Nephron progenitor cell (in vitro differentiated cells): ENCODE measurements at regions not wholly inside any gene's neighbourhood (a gene's known extent, or its start where the extent isn't known, plus 50 kb on each side); places are given as distances from the start of the nearest gene placed in this dataset.
A peak's percentile ranks its signal among the peaks of the same experiment; 100 is the strongest.

Experiments
- DNase-seq: peaks from one replicate; pipeline ENCODE4 v3.0.0; 2021
- H3K27ac Mint-ChIP-seq: 2 replicates; pipeline ENCODE4 v1.8.0; 2021; ENCODE audit warnings: mild to moderate bottlenecking, moderate library complexity, mixed read lengths
- H3K27me3 Mint-ChIP-seq: 2 replicates; pipeline ENCODE4 v1.8.0; 2021; ENCODE audit warnings: mild to moderate bottlenecking, low read depth, mixed read lengths; ENCODE audit not compliant: poor library complexity
- H3K36me3 Mint-ChIP-seq: 2 replicates; pipeline ENCODE4 v1.8.0; 2021; ENCODE audit warnings: low read depth, mixed read lengths
- H3K4me1 Mint-ChIP-seq: 2 replicates; pipeline ENCODE4 v1.8.0; 2021; ENCODE audit warnings: mixed read lengths
- H3K4me3 Mint-ChIP-seq: 2 replicates; pipeline ENCODE4 v1.8.0; 2021; ENCODE audit warnings: mild to moderate bottlenecking, moderate library complexity, mixed read lengths
- H3K9me3 Mint-ChIP-seq: 2 replicates; pipeline ENCODE4 v1.8.0; 2021; ENCODE audit warnings: mild to moderate bottlenecking, moderate library complexity, mixed read lengths
- CTCF ChIP-seq: fragments of 200-600 bp; sonication (generic); IDR thresholded peaks from 2 replicates; pipeline ENCODE4 v1.5.0; 2021; ENCODE audit warnings: antibody characterized with exemption

DNA sequence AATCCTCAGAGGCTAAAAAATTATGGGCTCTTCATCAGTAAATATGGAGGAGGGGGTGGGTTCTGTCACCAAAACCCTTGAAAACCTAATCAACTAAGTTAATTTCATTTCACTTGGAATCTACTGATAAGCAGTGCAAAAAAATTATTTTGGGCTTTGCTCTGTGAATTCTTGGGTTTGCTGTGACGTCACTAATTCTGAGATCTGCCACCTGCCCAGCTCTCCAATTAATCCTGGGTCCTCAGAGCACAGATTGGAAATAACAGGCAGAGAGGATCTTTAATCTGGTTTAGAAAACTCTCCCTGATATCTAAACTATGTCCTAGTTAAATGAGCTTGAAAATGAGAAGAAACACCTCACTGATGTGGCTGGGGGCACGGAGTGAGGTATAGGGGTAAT, 903.2 kb downstream of the AACS start:
- DNase-seq = no peak
- no peak for TF ChIP-seq CTCF
- H3K4me3 Mint-ChIP-seq = no peak overlapping the region
- H3K27ac Mint-ChIP-seq = no peak overlapping the region
- no peaks in the 10 kb centered on the region for H3K36me3 Mint-ChIP-seq
- H3K4me1 Mint-ChIP-seq = no peaks in the 10 kb centered on the region
- no peaks in the 10 kb centered on the region for H3K9me3 Mint-ChIP-seq
- H3K27me3 Mint-ChIP-seq = peaks cover 25% of the 10 kb centered on the region

DNA sequence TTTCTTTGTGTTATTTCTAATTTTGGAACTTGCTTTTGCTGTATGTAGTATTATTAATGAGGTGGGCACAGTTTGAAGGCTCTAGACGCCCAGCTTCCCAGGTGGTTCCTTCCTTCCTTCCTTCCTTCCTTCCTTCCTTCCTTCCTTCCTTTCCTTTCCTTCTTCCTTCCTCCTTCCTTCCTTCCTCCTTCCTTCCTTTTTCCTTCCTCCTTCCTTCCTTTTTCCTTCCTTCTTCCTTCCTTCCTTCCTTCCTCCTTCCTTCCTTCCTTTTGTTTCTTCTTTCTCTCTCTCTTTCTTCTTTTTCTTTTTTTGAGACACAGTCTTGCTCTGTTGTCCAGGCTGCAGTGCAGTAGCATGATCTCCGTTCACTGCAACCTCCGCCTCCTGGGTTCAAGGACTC, 906.7 kb downstream of the AACS start:
- Mint-ChIP-seq H3K36me3 (no peaks in the 10 kb centered on the region), H3K4me1 (no peaks in the 10 kb centered on the region), H3K27me3 (peaks cover 21% of the 10 kb centered on the region), H3K9me3 (no peaks in the 10 kb centered on the region), H3K4me3 (no peak overlapping the region), H3K27ac (no peak overlapping the region)
- no peak for DNase-seq
- no peak for TF ChIP-seq CTCF

DNA sequence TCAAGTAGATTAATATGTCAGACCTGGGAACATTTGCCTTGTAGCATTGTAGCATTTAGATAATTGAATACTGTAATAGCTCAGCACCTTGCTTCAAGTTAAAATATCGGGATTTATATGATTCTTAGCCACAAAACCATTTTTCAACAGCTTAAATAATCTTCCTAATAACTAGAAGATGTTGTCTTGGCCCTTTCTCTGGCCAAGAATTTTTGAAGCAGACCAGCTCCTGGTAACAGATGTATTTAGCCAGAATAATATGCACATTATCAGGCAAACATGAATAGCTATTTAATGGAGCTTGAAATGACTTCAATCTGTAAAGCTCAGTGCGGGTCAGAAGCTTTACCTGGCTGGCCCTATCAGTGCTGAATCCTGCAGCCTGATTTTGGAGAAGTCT, 913.1 kb downstream of the AACS start:
- TF ChIP-seq CTCF = no peak
- peaks cover 14% of the 10 kb centered on the region for H3K4me1 Mint-ChIP-seq
- no peaks in the 10 kb centered on the region for H3K27me3 Mint-ChIP-seq
- no peak overlapping the region for H3K4me3 Mint-ChIP-seq
- no peak for DNase-seq
- H3K9me3 Mint-ChIP-seq = peaks cover 5% of the 10 kb centered on the region
- no peak overlapping the region for H3K27ac Mint-ChIP-seq
- H3K36me3 Mint-ChIP-seq = no peaks in the 10 kb centered on the region

DNA sequence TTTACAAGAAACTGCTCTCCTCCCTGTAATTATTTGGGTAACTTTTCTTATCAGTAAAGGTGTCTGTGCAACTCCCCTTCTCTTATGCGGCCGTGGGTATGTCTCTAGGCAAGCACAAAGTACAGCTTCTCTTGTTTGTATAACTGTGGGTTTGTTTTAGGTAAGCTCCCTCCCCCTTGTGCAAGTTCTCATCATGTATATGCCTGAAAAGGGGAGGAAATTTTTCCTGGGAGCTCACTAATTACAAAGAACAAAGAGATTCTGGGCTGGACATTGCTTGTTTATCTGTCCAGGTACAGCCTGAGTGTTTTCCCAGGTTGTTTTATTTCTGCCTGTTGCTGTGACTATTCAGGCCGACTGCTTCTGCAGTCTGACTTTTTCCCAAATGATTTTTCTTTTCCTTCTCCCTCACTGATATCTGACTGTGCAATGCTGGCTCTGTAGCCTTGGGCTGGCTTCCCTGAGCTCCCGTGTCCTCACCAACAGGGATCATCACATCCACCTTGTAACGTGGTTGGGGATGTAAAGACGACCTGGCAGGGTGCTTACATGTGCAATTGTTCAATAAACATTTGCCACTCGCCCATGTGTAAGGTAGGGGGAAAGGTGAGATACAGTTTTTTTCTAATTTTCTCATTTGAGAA, 916.5 kb downstream of the AACS start:
- H3K4me3 Mint-ChIP-seq = no peak overlapping the region
- H3K27ac Mint-ChIP-seq = no peak overlapping the region
- H3K4me1 Mint-ChIP-seq = peaks cover 18% of the 10 kb centered on the region
- H3K36me3 Mint-ChIP-seq = no peaks in the 10 kb centered on the region
- no peak for DNase-seq
- no peaks in the 10 kb centered on the region for H3K27me3 Mint-ChIP-seq
- TF ChIP-seq CTCF = no peak
- peaks cover 5% of the 10 kb centered on the region for H3K9me3 Mint-ChIP-seq

GRCh38 chr12:125983094-125983783, 918.0 kb downstream of the AACS start:
- Mint-ChIP-seq H3K36me3 (no peaks in the 10 kb centered on the region), H3K4me3 (peak overlapping the region; percentile 90), H3K4me1 (peaks cover 18% of the 10 kb centered on the region), H3K27me3 (no peaks in the 10 kb centered on the region), H3K9me3 (peaks cover 5% of the 10 kb centered on the region), H3K27ac (peak overlapping the region; percentile 92)
- peak; percentile 90 for DNase-seq
- no peak for TF ChIP-seq CTCF
